ENCODE measurements at regions not wholly inside any gene's neighbourhood (a gene's known extent, or its start where the extent isn't known, plus 50 kb on each side); places are given as distances from the start of the nearest gene placed in this dataset.

DNA sequence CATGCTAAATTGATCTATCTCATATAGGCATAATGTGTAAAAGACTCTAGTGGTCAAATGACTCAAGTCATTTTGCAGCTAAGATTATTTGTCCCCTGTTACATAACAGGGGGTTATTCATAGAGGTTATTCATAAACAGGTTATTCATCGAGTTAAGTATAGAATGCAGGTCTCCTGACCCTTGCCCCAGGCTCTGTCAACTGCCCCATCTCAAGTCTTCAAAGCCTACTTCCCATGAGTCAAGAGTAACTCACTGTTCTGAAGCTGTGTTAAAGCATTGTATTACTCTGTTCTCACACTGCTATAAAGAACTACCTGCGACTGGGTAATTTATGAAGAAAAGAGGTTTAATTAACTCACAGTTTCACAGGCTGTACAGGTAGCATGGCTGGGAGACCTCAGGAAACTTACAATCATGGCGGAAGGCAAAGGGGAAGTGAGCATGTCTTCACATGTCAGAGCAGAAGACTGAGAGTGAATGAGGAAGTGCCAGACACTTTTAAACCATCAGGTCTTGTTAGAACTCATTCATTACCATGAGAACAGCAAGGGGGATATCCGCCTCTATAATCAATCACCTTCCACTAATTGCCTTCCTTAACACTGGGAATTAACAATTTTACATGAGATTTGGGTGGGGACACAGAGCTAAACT is 226.2 kb upstream of the BLID start:
- DNase-seq: no peak

GRCh38 chr11:122341477-122341876 is 225.5 kb upstream of the BLID start:
- no peak for DNase-seq

- no peak for DNase-seq
Observed at GRCh38 chr11:122340607-122341290, 224.7 kb upstream of the BLID start.

- no peak for DNase-seq
Observed at GRCh38 chr11:122339436-122340060, 223.5 kb upstream of the BLID start.

GRCh38 chr11:122337704-122338103 is 221.7 kb upstream of the BLID start:
- DNase-seq: no peak

- DNase-seq: no peak
Observed at GRCh38 chr11:122337241-122337640, 221.2 kb upstream of the BLID start.

- no peak for DNase-seq
Observed at GRCh38 chr11:122336706-122337105, 220.7 kb upstream of the BLID start.

GRCh38 chr11:122334546-122335339 is 218.7 kb upstream of the BLID start:
- DNase-seq: no peak

- no peak for DNase-seq
Observed at GRCh38 chr11:122333467-122333866, 217.5 kb upstream of the BLID start.

- DNase-seq: no peak
Observed at GRCh38 chr11:122331079-122331478, 215.1 kb upstream of the BLID start.

DNA sequence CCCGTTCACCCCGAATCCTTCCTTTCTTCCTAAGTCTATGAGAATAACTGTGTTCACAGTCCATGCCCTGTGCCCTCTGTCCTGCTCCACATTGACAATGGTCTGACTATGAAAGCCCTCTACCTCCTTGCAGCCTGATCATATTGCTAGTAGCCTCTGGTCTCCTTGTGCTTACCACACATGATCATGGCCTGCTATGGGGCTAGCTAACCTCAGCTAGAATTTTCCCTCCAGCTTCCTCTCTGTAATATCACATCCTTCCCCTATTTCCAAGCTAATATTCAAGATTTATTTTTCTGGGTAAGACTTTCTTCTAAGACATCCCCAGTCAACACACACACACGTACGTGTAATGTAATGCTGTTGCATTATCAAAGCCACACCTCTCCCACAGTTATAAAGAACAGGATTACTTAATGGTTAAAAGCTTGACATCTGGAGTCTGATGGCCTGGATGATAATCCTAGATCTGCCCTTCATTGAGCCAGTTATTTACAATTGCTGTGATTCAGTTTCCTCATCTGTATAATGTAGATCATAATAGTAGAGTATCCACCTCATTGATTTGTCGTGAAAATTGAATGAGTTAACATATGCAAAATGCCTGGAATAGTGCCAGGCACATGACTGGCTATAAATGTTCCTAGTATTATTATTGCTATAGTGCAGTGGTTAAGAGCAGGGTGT is 214.4 kb upstream of the BLID start:
- no peak for DNase-seq

GRCh38 chr11:122327528-122327927 is 211.5 kb upstream of the BLID start:
- no peak for DNase-seq

DNA sequence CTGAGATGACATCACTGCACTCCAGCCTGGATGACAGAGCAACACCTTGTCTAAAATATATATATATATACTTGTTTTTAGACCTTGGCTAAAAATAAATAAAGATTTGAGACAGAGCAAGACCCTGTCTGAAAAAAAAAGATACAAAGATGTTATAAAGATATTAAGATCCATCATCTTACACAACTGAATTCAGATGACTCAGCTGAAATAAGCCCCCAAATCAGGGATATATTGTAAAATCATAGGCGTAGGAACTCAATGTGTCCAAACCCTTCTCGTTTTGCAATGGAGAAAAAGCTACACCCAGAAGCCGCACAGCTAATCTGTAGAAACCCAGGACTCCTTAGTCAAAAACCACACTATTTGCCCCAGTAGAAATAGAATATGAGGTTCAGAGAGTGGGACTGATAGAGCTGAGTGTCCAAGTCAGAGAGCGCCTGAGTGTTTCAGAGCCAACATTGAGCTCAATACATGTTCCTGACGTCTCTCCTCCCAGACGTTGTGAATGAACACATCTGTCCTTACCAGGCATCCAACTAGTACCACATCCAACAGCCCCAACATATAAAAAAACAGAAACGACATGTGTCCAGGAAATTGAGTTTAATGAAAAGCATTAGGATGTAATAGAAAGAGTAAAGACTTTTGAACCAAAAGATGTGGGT is 207.9 kb upstream of the BLID start:
- DNase-seq: no peak

DNA sequence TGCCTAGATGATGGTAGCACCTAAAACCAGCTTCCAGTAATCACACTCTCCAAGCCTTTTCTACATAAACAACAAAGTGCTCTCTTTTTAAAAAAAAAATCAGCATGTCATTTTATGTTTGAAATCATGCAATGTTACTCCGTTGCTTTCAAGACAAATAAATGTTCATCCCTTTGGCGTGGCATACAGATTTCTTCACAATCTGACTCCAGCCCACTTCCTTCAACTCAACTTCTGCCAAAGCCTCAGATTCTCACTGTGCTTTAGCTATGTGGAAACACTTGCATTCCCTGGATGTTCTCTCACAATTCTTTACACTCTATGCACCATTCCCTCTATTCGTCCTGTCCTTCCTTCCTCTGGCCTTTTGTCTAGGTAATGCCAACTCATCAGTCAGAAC is 206.3 kb upstream of the BLID start:
- no peak for DNase-seq

- DNase-seq: no peak
Observed at GRCh38 chr11:122320671-122321070, 204.7 kb upstream of the BLID start.

DNA sequence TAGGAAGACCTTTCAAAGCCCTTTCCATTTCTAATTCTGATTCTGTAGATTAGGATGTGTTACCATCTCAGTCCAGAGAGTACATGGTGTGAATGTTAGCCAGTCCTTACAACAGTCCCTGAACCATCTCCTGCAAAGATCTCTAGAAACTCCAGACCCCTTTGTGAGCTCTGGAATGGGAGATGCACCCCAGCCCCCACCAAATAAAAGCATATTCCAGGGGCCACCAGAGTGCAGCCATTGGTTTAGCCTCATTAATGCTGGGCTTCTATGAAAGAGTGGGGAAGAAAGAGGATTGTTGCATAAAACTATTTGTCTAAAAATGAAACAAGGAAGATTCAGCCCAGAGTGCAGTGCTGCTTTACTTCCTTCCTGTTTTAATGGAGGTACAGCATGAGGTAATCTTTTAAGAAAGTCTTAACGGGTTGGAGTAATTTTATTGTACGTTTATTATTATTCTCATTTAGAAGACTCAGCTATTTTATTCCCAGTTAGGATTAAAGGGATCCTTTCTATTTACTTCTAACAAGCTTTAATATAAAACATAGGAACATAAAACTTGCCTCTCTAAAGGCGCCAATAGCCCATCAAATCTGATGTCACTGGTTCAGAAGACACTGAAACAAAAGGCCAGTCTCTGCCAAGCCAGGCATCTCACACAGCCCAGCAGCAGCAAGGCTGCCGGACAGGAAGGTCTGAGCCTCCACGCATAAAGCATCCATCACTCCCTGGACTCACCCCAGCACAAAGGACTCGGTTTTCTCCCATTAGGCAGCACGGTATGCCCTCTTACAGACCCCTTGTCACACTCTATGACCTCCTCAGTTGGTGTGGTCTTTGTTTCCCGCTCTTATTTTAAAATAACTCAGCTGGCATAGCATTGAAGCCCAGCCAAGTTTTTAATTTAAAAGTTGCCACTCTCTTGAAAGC is 203.9 kb upstream of the BLID start:
- DNase-seq: no peak

GRCh38 chr11:122319085-122319484 is 203.1 kb upstream of the BLID start:
- no peak for DNase-seq

DNA sequence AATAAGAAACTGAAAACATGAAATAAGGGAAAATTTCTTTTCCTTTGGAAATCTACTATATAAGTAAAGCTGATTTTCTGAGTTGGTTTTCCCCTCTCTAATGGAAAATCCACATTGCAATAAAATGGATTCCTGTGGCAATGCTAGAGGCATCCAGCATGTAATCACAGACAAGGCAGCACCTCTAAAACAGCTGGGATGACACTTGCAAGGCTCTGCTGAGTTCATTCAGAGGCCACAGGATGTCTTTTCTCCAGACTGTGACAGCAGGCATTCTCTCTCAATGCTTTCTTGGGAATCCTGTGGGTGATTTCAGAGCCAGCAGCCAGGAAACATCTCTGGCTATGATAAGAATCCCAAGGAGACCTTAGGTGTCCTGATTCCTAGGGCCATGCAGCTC is 201.3 kb upstream of the BLID start:
- no peak for DNase-seq

GRCh38 chr11:122313581-122313980 is 197.6 kb upstream of the BLID start:
- DNase-seq: no peak

- DNase-seq: no peak
Observed at GRCh38 chr11:122311216-122311755, 195.3 kb upstream of the BLID start.

GRCh38 chr11:122310766-122311165 is 194.8 kb upstream of the BLID start:
- no peak for DNase-seq

Data from CD4-positive, alpha-beta T cell treated with Interleukin-10 for 1 hour (primary cell).